ENCODE measurements at regions not wholly inside any gene's neighbourhood (a gene's known extent, or its start where the extent isn't known, plus 50 kb on each side); places are given as distances from the start of the nearest gene placed in this dataset.

- TF ChIP-seq EZH2 (IDR thresholded peaks at IDR 0.05; ENCODE audit: insufficient read depth, poor library complexity, severe bottlenecking): no peak
- no peak for TF ChIP-seq EZH2phosphoT487 (IDR thresholded peaks at IDR 0.05; ENCODE audit: insufficient read depth, low read depth)
Observed at GRCh38 chr1:213670692-213671023, 317.1 kb upstream of the PROX1 start.

All from GM23248 (cell line).